AG04449 (cell line): ENCODE measurements at regions not wholly inside any gene's neighbourhood (a gene's known extent, or its start where the extent isn't known, plus 50 kb on each side); places are given as distances from the start of the nearest gene placed in this dataset.

Source experiments
- CTCF ChIA-PET: fragments of 350-600 bp; formaldehyde crosslinking; extraction: SDS; loops from one replicate; lab custom pipeline; 2021; ENCODE audit warnings: antibody characterized with exemption; lab: Yijun Ruan, JAX
- POLR2A ChIA-PET: fragments of 400-600, 350-600 bp; formaldehyde crosslinking; extraction: SDS; loops from one replicate; lab custom pipeline; 2020; ENCODE audit warnings: antibody characterized with exemption, inconsistent platforms; lab: Yijun Ruan, JAX
- DNase-seq: peaks from one replicate; pipeline ENCODE4 v3.0.0-alpha.2; 2010; ENCODE audit warnings: low read depth, low spot score
- H3K4me3 ChIP-seq: 2 replicates; pipeline ENCODE4 v1.5.1; 2011; ENCODE audit warnings: low read depth, mild to moderate bottlenecking, control low read depth, low read length
- CTCF ChIP-seq: IDR thresholded peaks from one replicate; pipeline ENCODE4 v1.5.1; 2011; ENCODE audit warnings: mild to moderate bottlenecking, moderate library complexity, low read length, control low read depth, inconsistent platforms; ENCODE audit not compliant: insufficient read depth; ENCODE audit errors: missing control alignments

- no peak overlapping the region for H3K4me3 ChIP-seq
- no peak for TF ChIP-seq CTCF
- CTCF ChIA-PET: interaction anchor here (0.8 to 1.2 kb wide), 2 partner anchors 31 to 82 kb away, joined by 3 to 5 read pairs; no protein-coding TSS in a partner anchor
- POLR2A ChIA-PET: interaction anchor here (1.0 to 1.1 kb wide), 2 partner anchors 64 to 65 kb away, joined by 3 to 4 read pairs; no protein-coding TSS in a partner anchor
- DNase-seq: no peak
Observed at GRCh38 chr14:65303899-65304222, 108.7 kb upstream of the FUT8 start.

DNA sequence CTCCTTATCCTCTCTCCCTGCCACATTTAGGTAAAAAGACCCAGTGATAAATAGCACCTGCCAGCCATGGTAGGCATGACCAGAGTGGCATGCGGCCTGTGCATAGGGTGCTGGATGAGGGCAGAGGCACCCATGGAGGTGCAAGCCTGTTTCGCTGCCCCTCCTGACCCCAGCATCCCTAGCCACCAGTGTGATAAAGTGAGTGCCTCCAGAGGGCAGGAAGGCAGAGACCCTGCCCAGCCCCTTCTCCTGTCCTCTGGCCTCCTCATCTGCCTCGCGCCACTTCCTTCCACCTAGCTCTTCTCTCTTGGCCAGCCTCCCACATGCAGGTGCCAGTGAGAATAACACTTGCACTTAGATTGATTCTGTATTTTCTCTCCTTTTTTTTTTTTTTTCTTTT lies 108.3 kb upstream of the FUT8 start:
- CTCF ChIA-PET: interaction anchor here (1.2 kb wide), 1 partner anchor 31 kb away, joined by 3 read pairs; no protein-coding TSS in a partner anchor
- POLR2A ChIA-PET: interaction anchor here (1.0 to 1.1 kb wide), 2 partner anchors 64 to 65 kb away, joined by 3 to 4 read pairs; no protein-coding TSS in a partner anchor
- H3K4me3 ChIP-seq: no peak overlapping the region
- DNase-seq: no peak
- TF ChIP-seq CTCF: no peak

- ChIA-PET CTCF (interaction anchor here (0.5 to 0.9 kb wide), 3 partner anchors 11 to 152 kb away, joined by 3 read pairs; no protein-coding TSS in a partner anchor), POLR2A (no interaction called here)
- no peak for TF ChIP-seq CTCF
- DNase-seq: no peak
- H3K4me3 ChIP-seq: no peak overlapping the region
Observed at GRCh38 chr14:65304963-65305362, 107.6 kb upstream of the FUT8 start.

DNA sequence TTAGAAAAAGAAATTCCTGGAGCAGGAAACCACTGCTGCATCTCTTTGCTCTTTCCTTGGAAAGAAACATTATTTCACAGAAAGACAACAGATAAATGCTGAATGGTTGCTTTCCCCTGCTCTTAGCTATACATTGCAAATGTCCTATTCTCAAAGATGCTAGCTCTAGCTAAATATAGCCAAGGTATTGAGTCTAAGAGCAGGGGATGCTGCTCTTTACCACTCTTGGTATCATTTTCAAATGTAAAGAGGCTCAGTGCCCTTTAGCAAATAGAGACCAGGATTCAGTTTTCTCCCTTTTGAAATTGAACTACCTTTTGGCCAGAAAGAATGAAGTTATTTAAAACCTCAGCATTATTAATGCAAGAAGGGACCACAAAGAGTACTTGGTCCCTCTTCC lies 104.0 kb upstream of the FUT8 start:
- POLR2A ChIA-PET: no interaction called here
- no peak overlapping the region for H3K4me3 ChIP-seq
- TF ChIP-seq CTCF: no peak
- no peak for DNase-seq
- CTCF ChIA-PET: interaction anchor here (1.3 kb wide), 1 partner anchor 103 kb away, joined by 3 read pairs; no protein-coding TSS in a partner anchor

DNA sequence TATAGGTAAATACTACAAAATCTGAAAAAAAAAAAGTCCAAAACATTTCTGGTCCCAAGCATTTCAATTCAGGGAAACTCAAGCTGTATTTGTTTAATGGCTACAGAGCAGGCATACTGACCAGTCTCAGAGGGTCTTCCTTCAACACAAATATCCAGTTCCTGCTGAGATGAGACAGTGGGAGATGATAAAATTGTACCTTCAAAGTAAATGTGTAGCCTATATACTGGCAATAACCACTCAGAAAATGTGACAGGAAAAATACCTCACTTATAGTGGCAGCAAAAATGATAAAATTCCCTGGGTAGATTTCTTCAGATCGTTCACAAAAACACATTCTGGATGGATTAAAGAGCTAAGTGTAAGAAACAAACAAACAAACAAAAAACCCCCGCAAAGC lies 102.0 kb upstream of the FUT8 start:
- ChIA-PET POLR2A (no interaction called here), CTCF (no interaction called here)
- no peak overlapping the region for H3K4me3 ChIP-seq
- DNase-seq: no peak
- TF ChIP-seq CTCF: no peak

- POLR2A ChIA-PET: no interaction called here
- DNase-seq: no peak
- CTCF ChIA-PET: no interaction called here
- no peak for TF ChIP-seq CTCF
- no peak overlapping the region for H3K4me3 ChIP-seq
Observed at GRCh38 chr14:65312859-65313258, 99.7 kb upstream of the FUT8 start.
